GM21786 (cell line): ENCODE measurements at regions not wholly inside any gene's neighbourhood (a gene's known extent, or its start where the extent isn't known, plus 50 kb on each side); places are given as distances from the start of the nearest gene placed in this dataset.
"Not testable (repeated sequence)": the region's sequence is repeated elsewhere in the genome, so short reads cannot be mapped to it uniquely, and the experiment has no call there.

Source experiments
- ATAC-seq: cut with Tn5 transposase; IDR thresholded peaks from one replicate; pipeline ENCODE4 v1.9.1; 2021; ENCODE audit not compliant: unreplicated experiment

GRCh38 chr2:182593394-182593975, 122.6 kb upstream of the DNAJC10 start:
- no peak for ATAC-seq

- ATAC-seq, result no peak
Observed at GRCh38 chr2:182594286-182594685, 121.8 kb upstream of the DNAJC10 start.

- no peak for ATAC-seq
Observed at GRCh38 chr2:182595650-182596049, 120.4 kb upstream of the DNAJC10 start.

GRCh38 chr2:182597570-182598295, 118.3 kb upstream of the DNAJC10 start:
- ATAC-seq, result no peak

- ATAC-seq, result no peak
Observed at GRCh38 chr2:182598626-182599025, 117.4 kb upstream of the DNAJC10 start.

GRCh38 chr2:182605166-182605565, 110.9 kb upstream of the DNAJC10 start:
- no peak for ATAC-seq

GRCh38 chr2:182606728-182607681, 109.1 kb upstream of the DNAJC10 start:
- peak; percentile 49 for ATAC-seq

- no peak for ATAC-seq
Observed at GRCh38 chr2:182608181-182608845, 107.7 kb upstream of the DNAJC10 start.

- ATAC-seq, result not testable (repeated sequence)
Observed at GRCh38 chr2:182609005-182609404, 107.1 kb upstream of the DNAJC10 start.

GRCh38 chr2:182610231-182610630, 105.8 kb upstream of the DNAJC10 start:
- no peak for ATAC-seq

GRCh38 chr2:182611009-182611408, 105.0 kb upstream of the DNAJC10 start:
- ATAC-seq, result no peak

- ATAC-seq, result no peak
Observed at GRCh38 chr2:182615036-182615435, 101.0 kb upstream of the DNAJC10 start.

- ATAC-seq, result no peak
Observed at GRCh38 chr2:182616471-182617393, 99.3 kb upstream of the DNAJC10 start.

- no peak for ATAC-seq
Observed at GRCh38 chr2:182618672-182619079, 97.4 kb upstream of the DNAJC10 start.

- no peak for ATAC-seq
Observed at GRCh38 chr2:182619276-182619675, 96.8 kb upstream of the DNAJC10 start.

GRCh38 chr2:182621191-182621590, 94.9 kb upstream of the DNAJC10 start:
- ATAC-seq, result no peak

GRCh38 chr2:182621810-182622209, 94.2 kb upstream of the DNAJC10 start:
- no peak for ATAC-seq

GRCh38 chr2:182622231-182622630, 93.8 kb upstream of the DNAJC10 start:
- ATAC-seq, result no peak

- ATAC-seq, result no peak
Observed at GRCh38 chr2:182625814-182626213, 90.2 kb upstream of the DNAJC10 start.

- no peak for ATAC-seq
Observed at GRCh38 chr2:182628916-182629315, 87.1 kb upstream of the DNAJC10 start.
